Hematopoietic multipotent progenitor cell treated with erythropoietin and hydrocortisone succinate and interleukin-3 and kit ligand, for 17 days (in vitro differentiated cells): ENCODE measurements at regions not wholly inside any gene's neighbourhood (a gene's known extent, or its start where the extent isn't known, plus 50 kb on each side); places are given as distances from the start of the nearest gene placed in this dataset.

Experiments
- DNase-seq: peaks from one replicate; pipeline ENCODE4 v3.0.0-alpha.2; 2015; ENCODE audit warnings: low spot score

DNA sequence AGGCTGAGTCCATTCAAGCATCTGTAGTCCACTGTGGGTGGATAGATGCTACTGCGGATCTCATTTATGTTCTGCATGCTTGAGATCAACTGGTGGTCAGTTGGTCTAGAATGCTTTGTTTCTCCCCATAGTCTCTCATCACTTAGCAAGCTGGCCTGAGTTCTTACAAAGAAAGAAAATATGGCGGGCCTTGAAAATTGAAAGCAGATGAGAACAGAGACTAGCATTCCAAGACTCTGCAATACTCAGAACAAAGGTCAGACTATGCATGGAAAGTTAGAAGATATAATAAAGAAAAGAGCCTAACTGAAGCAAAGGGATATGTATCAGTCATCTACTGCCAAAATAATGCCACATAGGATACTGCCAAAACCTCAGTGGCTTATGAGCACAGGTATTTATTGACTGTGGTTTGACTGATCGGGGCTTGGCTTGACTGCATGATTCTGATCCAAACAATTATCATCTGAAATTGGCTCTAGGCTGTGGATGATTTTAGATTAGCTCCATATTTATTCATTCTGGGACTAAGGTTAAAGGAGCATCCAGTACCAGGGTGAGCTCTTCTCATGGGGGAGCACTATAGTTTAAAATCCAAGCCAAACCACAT, 258.9 kb downstream of the TAF11L14 start:
- DNase-seq = no peak

DNA sequence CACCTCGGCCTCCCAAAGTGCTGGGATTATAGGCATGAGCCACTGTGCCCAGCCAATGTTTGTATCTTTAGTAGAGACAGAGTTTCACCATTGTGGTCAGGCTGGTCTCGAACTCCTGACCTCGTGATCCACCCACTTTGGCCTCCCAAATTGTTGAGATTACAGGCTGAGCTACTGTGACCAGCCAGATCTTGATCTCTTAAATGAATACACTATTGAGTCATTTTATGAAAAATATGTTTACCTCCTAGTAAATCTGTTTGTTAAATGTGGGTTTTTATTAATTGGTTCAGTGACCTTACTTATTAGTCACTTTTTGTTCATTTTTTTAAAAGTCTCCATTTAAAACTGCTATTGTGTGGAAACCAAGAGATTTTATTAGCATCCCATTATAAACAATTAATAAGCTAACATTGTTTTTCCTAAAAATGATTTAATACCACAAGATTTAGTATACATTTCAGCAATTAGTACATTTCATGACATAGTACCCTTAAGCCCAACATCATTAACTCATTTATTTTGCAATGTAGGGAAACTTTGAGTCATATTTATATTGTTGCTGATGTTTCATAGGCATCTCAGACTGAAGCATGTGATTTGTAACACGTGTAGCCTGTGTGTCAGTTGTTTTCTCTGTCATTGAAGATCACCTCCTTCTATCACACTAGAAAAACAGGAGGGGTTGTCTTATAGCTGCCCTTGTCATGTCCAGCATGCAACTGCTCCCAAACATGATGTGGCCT, 261.2 kb downstream of the TAF11L14 start:
- no peak for DNase-seq

DNA sequence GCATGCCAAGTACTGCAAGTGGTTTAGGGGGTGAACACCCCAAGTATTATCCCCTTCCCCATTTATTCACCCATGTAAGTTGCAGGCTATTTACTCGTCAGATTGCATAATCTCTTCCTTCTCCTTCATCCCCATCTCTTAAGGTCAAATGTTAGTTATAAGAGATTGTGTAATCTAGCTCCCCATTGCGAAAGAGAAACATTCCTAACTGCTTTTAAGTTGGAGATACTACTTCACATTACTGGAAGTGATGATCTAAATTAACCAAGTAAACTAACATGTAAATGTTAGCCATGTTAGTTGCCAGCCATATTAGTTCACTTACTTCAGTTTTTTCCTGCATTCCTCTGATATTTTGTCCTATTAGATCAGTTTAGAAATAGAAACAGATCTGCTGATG, 262.3 kb downstream of the TAF11L14 start:
- no peak for DNase-seq

DNA sequence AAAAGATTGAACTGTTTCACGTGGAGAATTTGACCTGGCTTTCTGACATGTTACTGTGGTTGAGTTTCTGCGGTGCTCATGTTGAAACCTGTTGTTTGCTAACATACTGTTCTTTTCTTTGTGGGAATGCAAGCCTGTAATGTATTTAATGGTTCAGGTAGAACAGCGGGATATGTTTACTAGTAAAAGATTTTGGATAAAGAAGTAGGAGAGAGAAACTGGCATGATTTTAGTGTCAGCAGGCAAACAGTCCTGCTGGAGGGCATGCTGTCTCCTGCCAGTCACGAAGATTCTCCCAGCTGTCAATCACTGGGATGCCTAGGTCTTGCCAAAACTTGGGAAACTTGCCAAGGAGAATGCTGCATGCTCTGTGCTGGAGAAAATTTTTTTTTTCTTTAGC, 263.5 kb downstream of the TAF11L14 start:
- DNase-seq = no peak

DNA sequence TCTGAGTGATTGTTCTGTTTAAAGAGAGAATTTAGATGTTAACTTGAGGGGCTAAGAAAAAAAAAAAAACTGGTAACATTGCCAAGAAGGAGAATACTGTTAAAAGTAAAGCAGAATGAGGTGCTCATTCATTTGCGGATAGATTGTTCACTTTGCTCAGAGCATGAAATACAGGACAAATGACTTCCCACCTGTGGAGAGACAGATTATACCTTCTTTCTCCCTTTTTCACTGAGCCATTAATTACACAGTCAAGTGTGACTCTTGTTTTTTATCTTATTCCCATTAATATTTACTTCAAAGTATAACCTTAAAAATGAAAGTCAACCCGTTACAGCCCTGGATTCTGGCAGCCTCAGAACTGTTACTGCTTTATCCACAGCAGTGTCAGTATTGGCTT, 264.5 kb downstream of the TAF11L14 start:
- DNase-seq = no peak

DNA sequence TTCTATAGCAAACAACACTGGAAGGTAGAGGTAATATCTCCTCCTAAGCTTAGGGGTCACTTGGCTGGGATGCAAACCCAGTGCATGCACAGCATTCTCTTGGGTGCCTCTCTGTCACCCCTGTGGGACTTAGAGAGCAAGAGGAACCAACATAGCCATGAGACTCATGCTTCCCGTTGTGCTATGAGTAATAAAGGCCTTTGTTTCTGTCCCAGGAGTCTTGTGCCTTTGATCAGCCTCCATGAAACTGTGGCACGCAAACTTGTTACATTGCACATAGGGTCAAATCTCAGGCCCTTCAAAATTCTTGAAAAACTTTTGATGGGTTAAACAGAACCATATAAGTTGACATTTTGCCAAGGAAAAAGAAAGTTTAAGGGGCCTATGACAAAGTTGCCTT, 272.8 kb downstream of the TAF11L14 start:
- no peak for DNase-seq

DNA sequence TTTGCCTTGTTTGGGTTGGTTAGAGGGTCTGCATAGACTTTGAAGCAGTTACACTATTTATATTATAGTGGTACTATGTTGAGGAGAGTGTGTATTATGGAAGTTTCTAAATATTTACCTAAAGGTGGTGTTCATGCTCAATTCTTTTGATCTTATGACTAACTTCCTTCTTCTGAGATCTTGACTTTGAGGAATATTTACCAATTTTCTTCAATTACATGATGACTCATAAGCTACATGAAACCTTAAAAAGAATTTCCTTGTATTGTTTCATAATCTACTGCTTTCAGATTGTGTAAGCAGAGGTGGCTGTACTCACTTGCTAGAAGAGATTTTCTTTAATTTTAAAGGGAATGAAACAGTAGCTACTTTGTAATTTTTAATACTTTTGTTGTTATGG, 276.1 kb downstream of the TAF11L14 start:
- no peak for DNase-seq

DNA sequence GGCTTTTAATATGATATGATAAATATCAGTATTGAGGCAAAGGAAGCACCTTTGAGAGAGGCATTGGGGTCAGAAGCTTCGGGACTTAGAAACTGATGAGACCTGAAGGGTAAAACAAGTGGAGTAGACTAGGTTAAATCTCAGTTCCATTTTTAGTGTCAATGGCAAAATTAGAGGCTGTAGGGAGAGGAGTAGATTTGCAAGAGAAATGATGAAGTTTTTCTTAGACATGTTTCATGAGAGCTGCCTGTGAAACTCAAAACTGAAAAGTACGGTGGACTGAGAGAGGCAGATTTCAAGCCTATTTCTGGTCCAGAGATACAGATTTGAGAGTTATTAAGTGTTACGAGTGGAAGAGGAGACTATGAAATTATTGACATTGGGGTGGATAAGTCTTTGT, 278.5 kb downstream of the TAF11L14 start:
- no peak for DNase-seq

DNA sequence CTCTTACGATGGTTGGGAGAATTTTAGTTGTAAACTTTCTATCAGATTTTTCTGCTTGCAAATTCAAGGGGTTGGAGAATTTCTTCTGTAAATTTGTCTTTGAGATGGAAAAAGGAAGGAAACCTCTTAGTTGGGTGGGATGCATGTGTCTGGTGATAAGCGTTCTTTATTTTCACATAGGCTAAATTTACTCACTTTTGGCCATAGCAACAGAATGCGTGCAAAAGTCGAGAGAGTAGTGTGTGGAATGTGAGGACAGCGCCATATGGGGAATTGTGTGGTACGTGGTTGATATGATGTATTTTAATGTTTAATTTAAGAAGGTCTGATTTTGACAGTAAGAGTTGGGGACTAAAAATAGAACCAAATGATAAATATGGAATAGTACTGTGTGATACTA, 282.2 kb downstream of the TAF11L14 start:
- DNase-seq = no peak

DNA sequence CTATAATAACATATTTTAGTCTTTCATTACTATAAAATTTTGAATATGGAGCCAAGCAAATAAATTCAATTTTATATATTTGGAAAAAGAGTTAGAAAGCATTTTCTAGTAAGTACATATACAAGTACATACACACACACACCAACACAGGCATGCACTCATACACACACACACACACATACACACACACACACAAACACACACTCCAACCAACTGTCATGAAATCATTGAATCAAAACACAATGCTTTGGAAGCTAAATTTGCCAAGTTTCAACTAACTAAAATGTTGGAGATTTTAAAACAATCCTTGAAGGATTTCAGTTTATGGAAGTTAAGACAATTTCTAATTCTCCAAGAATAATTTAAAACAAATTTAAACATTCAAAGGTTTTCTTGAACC, 283.2 kb downstream of the TAF11L14 start:
- DNase-seq = no peak

DNA sequence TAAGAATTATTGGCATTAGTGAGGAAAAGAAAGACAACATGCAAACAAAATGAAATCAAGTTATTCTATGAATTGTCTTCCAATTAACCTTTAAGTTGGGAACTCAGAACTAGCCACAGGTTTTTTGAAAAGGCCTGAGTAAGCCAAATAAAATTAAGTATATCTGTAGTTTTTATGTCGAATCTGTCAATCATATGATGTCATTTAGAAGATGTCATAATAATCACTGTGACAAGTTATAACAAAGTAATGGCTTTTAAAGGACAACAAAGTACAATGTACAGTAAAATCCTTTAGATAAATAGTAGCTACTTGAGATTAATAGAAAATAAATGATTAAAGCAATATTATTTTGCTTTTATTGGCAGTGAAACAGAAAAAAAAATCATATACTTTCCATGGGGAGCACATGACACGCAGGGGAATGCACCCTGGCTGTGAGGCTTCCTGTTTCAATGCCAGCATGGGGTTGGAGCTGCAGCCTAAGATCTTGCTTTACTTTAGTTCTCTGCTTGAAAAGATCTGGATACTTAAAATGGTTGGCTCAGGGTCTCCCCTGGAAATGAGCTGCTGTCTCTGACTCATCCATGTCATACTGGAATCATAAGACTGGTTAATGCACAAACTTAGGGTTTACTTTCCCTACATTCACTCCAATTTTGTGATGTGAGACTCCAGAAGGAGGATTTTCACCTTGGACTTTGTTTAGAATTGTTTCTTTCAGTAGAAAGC, 284.3 kb downstream of the TAF11L14 start:
- no peak for DNase-seq

DNA sequence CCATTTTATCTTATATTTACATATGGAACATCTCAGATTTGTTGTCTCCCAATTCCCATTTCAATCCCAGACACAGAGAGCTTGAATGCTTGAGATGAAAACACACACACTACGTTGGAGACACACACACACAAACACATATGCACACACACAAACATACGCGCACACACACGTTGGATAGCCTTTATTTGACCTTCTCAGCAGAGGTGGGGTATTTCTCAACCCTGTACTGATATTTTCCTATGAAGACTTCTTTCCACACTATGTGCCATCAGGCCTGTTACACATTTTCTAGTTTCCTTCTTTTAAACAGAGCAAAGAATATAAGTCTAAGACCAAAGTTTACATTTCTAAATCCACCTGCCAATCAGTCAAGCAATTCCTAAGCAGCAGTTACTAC, 291.0 kb downstream of the TAF11L14 start:
- no peak for DNase-seq

DNA sequence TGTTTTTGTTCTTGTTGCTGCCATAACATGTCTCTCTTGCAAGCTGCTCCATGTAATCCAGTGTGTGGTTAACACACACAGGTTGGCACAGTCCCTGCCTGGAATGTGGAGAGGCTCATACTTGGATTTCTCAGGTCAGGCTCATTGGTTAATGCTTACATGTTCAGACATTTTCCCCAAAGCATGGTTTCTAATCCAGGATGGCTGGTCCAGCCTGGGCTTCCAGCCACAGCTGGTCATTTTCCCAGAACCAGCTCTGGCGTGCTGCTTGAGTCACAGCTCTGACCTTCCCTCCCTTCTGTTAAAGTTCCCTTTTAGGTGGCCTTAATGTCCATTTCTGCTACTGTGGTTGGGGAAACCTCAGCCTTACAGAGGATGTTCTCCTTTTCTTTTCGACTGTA, 294.3 kb downstream of the TAF11L14 start:
- no peak for DNase-seq

DNA sequence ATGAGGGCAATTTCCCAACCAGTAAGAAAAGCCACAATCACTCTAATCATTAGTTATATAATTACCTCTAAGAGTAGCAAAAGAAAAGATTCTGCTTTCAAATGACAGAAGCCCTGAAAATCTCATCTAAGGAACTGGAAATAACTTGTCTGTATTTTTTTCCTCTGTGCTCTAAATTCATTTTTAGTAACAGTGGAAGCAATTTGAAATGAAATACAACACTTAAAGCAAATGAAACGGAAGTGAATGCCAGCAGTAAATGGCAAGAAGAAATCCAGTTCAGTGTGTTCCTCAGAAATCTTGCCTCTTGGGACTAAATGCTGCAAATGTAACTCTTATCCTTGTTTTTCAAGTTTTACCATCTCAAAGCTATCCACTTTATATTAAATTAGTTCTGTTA, 294.9 kb downstream of the TAF11L14 start:
- no peak for DNase-seq

DNA sequence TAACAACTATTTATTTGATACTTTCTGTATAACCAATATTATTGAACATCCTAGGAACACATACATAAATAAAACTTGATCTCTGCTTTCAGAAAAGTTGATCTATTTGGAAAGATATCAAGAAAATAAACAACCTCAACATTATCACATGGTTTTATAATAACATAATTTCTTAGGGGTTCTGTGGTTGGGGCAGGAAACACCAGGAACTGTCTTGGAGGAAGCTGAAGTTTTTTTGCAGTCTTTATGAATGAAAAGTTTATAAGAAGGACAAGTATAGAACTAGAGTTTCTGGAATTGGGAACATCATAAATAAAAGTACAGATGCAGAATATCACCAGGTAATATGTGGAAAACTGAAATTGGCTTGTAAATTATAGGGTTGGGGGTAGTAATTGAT, 296.1 kb downstream of the TAF11L14 start:
- DNase-seq = no peak

DNA sequence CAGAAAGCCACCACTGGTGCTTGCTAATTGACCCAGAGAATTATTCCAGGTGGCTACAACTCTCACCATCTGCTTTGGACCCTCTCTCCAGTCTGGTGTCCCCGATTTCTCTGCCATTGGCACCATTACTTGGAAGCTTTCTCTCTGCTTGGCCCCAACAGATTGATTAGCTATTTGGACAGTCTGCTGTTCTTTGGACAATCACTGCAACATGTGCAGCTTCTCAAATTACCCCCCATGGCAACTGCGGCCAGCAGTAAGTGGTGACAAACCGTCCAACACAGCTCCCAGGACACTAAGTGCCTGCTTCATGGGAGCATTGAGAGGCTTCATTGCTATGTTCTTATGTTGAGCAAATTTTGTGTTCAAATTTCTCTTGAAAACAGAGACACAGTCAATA, 309.8 kb downstream of the TAF11L14 start:
- no peak for DNase-seq

DNA sequence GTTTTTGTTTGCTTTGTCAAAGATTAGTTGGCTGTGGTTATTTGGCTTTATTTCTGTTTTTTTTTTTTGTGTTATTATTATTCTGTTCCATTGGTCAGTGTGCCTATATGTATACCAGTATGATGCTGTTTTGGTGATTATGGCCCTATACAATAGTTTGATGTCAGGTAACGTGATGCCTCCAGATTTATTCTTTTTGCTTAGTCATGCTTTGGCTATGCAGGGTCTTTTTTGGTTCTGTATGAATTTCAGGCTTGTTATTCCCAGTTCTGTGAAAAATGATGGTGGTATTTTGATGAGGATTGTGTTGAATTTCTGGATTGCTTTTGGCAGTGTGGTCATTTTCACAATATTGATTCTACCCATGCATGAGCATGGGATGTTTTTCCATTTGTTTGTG, 312.8 kb downstream of the TAF11L14 start:
- no peak for DNase-seq

DNA sequence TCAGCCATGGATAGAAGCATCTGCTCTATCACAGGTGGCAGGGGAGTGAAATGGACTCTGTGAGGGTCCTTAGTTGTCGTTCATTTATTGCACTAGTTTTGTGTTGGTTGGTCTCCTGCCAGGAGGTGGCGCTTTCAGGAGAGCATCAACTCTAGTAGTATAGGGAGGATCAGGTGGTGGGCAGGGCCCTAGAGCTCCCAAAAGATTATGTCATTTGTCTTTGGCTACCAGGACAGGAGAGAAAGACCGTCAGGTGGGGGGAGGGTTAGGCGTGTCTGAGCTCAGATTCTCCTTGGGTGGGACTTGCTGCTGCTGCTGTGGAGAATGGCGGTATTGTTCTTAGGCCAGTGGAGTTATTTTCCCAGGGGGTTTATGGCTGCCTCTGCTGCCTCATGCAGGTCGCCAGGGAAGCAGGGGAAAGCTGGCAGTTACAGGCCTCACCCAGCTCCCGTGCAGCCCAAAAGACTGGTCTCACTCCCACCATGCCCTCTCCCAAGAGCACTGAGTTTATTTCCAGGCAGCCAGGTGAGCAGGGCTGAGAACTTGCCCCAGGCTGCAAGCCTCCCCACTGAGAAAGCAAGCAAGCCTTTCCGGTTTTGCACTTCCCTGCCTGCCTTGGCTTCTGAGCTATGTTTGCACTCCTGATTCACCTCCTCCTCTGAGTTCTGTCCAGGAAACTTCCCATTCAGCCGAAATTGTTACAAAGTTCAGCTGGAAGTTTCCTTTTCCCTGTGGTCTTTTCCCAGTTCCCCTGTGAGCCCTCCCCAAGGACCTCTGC, 317.3 kb downstream of the TAF11L14 start:
- DNase-seq = no peak

DNA sequence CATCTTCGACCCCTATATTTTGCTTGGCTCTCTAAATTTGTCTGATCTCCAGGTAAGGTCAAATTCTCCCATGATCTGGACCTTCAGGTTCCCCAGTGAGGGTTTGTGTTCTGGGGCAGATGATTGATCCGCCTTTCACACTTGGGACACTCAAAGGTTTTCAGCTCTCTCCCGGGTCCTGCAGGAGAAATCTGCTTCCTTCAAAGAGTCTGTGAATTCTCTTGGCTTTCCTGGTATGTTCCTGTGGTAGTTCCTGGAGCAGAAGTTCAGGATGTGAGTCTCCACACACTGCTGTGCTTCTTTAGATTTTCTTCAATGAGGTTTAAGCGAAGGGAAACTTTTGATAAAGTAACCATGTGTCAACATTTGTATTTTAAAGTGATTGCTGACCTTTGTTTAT, 318.0 kb downstream of the TAF11L14 start:
- DNase-seq = no peak

DNA sequence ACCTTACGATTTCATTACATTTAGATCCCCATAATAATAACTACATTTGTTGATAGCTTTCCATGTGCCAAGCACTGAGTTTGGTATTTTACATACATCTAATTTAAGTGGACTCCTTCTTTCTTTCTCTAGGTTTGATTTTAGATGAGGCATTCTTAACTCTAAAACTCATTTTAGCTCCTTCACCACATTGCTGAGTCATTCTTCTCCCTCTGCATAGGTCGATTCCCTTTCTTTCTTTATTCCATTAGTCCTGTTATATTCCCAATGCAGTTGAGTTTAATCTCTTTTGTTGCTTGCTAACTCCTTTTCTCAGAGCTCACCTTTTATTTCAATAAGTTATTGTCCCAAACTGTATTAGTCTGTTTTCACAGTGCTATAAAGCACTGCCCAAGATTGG, 329.8 kb downstream of the TAF11L14 start:
- DNase-seq = no peak

DNA sequence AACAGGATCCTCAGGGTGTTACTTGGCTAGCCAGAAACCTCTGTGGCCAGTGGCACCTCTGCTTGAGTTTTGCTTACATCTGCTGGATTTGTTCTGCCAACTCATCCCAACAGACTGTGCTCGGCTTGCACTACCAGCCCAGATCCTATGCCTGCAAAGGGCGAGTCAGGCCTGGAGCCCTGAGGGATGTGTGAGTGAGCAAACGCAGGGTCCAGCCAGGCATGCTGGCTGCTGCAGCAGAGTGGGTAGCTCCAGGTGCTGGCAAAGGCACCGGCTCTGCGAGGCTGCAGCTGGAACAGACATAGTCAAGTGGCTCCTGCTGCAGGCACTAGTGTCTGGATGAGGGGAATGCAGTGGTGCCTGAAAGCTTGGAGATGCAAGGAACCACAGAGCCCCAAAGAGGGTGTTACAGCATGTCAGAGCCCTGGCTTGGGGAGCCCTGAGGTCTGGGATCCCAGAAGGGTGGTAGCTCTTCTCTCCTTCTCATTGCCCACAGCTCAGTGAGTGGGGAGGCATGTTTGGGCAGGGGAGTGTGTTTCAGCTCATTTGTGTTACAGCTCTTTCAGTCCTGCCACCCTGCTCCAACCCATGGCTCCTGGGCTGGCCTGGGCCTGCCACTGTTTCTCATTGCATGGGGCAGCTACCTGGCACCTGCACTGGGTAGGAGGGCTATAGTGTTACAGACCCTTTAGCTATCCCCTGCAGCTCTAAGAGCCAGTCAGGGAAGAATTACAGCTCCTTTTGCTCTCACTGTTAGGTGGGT, 332.6 kb downstream of the TAF11L14 start:
- no peak for DNase-seq

DNA sequence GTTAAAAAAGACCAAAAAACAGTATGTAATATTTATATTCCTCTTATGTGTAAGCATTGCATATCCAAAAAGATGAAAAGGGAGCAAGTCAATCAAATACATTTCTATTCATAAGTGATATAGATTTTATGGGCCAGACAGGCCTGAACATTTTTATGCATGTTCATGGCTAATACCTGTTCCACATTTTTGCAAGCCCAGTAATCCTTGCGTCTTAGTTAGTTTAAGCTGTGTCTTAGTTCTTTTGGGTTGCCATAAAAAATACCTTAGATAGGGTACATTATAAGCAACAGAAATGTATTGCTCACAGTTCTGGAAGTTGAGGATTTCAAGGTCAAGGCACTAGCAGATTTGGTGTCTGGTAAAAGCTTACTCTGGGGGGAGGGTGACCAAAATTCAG, 342.1 kb downstream of the TAF11L14 start:
- DNase-seq = no peak
